ENCODE measurements at regions not wholly inside any gene's neighbourhood (a gene's known extent, or its start where the extent isn't known, plus 50 kb on each side); places are given as distances from the start of the nearest gene placed in this dataset.

DNA sequence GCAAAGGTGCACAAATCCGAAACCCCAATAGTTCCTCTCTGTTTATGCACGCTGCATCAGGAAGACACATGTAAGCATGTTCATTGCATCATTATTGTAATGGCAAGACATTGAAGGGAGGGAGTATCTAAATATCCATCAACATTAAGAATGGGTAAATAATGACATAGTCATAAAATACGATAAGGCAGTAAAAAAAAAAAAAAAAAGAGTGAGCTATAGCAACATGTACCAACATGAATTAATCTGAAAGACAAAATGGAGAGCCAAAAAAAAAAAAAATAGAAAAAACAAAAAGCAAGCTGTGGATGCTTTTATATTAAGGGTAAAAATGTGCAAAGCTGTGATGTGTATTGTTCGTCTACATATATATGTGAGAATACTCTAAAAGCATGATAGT, 70.2 kb upstream of the ABLIM1 start:
- TF ChIP-seq, protein P1, sequence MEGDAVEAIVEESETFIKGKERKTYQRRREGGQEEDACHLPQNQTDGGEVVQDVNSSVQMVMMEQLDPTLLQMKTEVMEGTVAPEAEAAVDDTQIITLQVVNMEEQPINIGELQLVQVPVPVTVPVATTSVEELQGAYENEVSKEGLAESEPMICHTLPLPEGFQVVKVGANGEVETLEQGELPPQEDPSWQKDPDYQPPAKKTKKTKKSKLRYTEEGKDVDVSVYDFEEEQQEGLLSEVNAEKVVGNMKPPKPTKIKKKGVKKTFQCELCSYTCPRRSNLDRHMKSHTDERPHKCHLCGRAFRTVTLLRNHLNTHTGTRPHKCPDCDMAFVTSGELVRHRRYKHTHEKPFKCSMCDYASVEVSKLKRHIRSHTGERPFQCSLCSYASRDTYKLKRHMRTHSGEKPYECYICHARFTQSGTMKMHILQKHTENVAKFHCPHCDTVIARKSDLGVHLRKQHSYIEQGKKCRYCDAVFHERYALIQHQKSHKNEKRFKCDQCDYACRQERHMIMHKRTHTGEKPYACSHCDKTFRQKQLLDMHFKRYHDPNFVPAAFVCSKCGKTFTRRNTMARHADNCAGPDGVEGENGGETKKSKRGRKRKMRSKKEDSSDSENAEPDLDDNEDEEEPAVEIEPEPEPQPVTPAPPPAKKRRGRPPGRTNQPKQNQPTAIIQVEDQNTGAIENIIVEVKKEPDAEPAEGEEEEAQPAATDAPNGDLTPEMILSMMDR (conservative IDR thresholded peaks at IDR 0.05; ENCODE audit: low read depth, low read length), result no peak
- TF ChIP-seq MAZ (IDR thresholded peaks at IDR 0.05; ENCODE audit: borderline replicate concordance, low read depth, low read length), result no peak
- no peak for TF ChIP-seq ELK1 (IDR thresholded peaks at IDR 0.05; ENCODE audit: borderline replicate concordance, low read depth, low read length)
